ENCODE measurements at regions not wholly inside any gene's neighbourhood (a gene's known extent, or its start where the extent isn't known, plus 50 kb on each side); places are given as distances from the start of the nearest gene placed in this dataset.

DNA sequence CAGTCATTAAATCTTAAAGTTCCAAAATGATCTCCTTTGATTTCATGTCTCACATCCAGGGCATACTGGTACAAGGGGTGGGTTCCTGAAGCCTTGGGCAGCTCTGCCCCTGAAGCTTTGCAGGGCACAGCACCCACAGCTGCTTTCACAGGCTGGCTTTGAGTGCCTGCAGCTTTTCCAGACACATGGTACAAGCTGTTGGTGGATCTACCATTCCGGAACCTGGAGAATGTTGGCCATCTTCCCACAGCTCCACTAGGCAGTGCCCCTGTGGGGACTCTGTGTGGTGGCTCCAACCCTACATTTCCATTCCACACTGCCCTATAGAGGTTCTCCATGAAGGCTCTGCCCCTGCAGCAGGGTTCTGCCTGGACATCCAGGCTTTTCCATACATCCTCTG is 211.1 kb upstream of the THBS1 start:
- H3K4me3 ChIP-seq (ENCODE audit: low read length) = no peak overlapping the region
- no peak for TF ChIP-seq ZNF274 (IDR thresholded peaks at IDR 0.05; ENCODE audit: low read depth, low read length)

DNA sequence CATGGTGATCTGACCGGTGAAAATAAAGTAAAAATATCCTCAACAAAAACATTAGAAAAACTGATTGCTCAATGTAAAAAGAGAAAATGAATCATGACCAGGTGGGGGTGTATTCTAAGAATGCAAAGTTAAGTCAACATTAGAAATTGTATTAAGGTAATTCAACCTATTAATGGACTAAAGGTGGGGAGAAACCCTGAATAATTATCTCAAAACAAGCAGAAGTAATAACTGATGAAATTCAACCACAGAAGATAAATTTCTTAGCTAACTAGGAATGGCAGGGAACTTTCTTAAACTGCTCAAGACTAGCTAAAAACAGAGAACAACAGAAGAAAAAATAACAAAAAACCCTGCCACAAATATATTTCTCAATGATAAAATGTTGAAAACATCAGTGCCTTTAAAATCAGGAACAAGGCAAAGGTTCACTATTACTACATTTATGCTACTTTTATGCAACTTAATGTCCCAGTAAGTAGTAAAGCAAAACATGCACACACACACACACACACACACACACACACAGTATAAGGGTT is 204.4 kb upstream of the THBS1 start:
- no peak for TF ChIP-seq ZNF274 (IDR thresholded peaks at IDR 0.05; ENCODE audit: low read depth, low read length)
- H3K4me3 ChIP-seq (ENCODE audit: low read length) = no peak overlapping the region

DNA sequence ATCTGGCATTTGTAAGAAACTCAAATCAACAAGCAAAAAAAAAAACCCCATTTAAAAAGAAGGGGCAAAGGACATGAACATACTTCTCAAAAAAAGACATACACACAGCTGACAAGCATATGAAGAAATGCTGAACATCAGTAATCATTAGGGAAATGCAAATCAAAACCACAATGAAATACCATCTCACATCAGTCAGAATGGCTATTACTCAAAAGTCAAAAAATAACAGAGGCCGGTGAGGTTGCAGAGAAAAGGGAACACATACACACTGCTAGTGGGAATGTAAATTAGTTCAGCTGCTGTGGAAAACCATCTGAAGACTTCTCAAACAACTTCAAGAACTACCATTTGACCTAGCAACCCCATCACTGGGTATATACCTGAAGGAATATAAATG is 199.4 kb upstream of the THBS1 start:
- TF ChIP-seq ZNF274 (IDR thresholded peaks at IDR 0.05; ENCODE audit: low read depth, low read length) = no peak
- H3K4me3 ChIP-seq (ENCODE audit: low read length) = no peak overlapping the region

DNA sequence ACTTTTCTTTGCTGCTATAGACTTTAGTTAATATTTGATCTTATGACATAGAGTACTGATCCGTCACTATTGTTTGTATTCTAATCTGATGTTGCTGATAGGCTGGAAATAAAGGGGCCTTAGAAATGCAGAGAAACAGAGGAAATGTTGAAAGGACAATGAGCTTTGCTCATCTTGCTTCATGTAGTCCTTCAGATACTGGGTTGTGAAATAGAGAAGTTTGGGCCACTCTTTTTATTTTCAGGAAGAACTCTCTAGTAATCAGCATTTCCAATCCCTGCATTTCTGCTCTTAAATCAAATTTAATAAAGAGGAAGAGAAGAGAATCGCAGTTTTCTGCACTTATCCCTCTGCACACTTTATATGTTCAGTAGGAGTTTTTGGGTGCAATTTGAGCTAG is 192.8 kb upstream of the THBS1 start:
- H3K4me3 ChIP-seq (ENCODE audit: low read length) = no peak overlapping the region
- no peak for TF ChIP-seq ZNF274 (IDR thresholded peaks at IDR 0.05; ENCODE audit: low read depth, low read length)

DNA sequence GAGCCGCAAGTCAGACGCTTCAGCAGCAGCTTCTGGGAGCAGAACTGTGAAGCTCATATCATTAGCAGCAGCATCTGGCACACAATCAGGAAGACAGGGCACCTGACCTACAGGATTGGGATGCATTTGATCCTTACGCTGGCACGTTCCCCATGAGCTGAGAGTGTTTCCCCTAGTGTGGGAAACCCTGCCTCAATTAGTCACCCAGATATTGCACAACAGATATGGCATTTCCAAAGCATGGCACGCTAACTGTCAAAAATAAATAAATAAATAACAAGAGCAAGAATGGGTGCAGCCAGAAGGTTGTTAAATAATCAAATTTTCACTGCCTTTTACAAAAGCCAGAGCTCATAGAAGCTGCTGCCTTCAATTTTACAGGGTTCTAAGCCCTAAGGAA is 189.6 kb upstream of the THBS1 start:
- no peak overlapping the region for H3K4me3 ChIP-seq (ENCODE audit: low read length)
- no peak for TF ChIP-seq ZNF274 (IDR thresholded peaks at IDR 0.05; ENCODE audit: low read depth, low read length)

DNA sequence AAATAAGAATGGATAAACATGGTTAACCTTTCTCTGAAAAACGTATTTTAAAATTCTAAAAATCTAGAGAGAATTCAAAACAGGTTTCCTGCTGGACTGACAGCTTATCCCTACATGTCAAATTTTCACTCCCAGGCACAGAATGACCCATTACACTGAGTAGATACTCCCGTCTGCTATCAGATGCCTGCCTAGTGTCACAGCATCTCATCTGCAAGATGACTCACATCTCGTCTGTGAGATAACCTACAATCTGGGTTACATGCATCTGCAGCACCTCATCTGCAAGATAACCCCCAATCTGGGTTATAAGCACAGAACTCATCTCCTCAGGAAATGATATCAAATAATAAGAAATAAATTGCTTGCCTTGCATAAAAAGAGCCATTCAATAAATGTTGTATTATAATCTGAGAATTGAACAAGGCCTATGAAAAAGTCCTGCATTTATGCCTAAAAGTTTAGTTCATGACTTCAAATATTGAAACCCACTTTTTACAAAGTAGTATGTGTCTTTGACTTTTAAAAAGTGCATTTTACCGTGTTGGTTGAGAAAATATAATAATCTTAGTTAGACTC is 188.3 kb upstream of the THBS1 start:
- TF ChIP-seq ZNF274 (IDR thresholded peaks at IDR 0.05; ENCODE audit: low read depth, low read length) = no peak
- H3K4me3 ChIP-seq (ENCODE audit: low read length) = no peak overlapping the region

DNA sequence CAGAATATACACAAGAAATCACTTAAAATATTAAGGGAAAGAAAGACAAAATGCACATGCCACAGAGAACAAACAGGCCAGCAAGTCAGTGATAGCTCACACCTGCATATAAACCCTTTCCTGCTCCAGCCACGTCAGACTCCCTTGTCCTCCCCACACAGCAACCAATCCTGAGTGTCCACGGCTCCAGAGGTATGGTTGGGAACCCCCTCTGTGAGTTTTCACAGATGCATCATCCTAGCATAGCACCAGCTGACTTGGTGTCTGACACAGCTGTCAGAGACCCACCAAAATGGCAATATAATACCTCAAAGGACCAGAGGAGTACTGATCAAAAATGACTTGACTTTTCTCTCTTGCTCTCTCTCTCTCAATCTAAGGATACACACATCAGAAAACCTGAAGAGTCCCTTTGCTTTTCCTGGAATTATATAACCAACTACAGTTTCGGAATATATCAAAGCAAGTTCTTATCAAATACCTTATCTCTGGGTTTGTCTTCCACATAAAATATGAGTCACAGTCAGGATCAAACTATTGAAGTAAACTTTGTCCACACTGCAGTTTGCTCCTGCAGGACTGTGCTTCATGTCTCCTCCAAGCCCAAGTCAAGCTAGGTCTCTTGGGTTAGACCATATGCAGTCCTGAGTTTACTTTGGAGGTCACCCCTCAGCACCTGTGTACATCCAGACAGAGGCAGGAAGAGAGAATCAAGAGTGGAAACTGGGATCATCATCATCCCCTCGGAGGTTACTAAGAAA is 187.1 kb upstream of the THBS1 start:
- TF ChIP-seq ZNF274 (IDR thresholded peaks at IDR 0.05; ENCODE audit: low read depth, low read length) = no peak
- no peak overlapping the region for H3K4me3 ChIP-seq (ENCODE audit: low read length)

DNA sequence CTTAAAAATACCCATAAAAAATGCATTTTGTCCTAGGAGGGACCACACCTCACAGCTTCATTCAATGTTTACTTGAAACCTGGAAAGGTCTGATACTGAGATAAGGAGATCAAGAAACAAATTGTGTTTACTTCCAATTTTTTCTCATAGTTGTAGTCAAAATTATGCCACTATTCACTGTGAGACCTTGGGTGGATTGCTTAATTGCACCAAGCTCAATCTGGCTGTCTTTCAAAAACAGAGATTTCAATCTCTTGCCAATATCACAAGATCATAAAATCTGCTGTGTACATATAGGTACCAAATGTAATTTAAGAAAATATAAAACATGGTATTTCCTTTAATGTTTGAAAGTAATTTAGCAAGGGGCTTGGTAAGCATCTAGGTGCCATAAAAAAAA is 186.4 kb upstream of the THBS1 start:
- no peak for TF ChIP-seq ZNF274 (IDR thresholded peaks at IDR 0.05; ENCODE audit: low read depth, low read length)
- no peak overlapping the region for H3K4me3 ChIP-seq (ENCODE audit: low read length)

DNA sequence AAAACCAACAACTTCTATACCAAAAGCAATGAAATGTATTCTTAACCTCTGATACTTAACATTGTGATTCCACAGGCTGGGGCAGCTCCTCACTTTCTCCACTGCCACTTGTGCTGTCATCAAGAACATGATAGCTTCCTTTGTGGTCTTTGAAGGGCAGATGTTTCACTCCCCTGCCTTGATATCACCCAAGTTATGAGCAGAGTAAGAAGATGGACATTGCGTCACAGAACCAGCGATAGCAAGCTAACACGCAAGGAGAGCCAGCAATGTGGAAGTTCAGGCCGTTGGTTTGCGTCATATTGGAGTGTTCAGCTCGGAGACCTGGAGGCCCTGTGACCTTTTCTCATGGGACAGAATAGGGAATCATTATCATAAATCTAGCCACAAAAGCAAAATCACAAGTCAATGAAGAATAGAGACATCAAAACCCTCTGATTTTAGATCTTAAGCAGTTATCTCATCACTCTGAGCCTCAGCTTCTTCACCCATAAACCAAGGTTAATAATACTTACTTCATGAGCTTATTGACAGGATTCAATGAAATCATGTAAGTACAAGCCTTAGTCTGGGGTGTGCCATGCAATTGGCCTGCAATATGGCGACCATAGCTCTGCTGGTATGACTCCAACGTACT is 183.8 kb upstream of the THBS1 start:
- H3K4me3 ChIP-seq (ENCODE audit: low read length) = no peak overlapping the region
- TF ChIP-seq ZNF274 (IDR thresholded peaks at IDR 0.05; ENCODE audit: low read depth, low read length) = no peak

DNA sequence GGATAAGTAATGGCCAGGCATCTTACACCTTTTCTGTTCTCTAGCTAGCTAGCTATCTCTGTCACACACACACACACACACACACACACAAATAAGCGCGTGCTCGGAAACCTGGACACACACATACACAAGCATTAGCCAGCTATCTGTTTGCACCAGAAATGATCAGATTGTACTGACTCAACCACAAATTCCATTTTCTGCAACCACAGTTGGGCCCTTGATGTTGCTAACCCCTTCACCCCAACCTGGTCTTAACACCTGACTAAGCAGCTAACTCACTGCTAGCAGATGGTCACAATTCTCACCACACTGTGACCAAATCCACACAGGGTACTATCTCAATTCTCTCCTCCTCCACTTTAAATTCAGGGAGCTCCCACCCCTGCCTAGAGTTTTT is 183.0 kb upstream of the THBS1 start:
- no peak for TF ChIP-seq ZNF274 (IDR thresholded peaks at IDR 0.05; ENCODE audit: low read depth, low read length)
- no peak overlapping the region for H3K4me3 ChIP-seq (ENCODE audit: low read length)

DNA sequence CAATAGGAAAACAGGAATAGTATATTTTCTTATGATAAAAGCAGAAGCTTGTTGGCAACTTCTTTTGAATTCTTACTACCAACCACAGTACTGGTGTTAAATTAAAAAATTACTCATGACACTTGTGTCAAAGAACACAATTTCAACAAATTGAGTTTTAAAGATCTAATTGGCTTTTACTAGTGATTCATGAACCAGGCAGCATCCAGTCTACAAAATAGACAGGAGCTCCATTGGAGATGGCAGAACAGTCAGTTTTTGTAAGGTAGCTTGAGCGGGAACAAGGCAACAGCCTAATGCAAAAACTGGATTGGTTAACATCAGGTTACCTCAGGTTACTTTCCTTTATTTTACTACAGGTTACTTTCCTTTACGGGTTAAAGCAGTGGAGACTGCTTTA is 181.3 kb upstream of the THBS1 start:
- TF ChIP-seq ZNF274 (IDR thresholded peaks at IDR 0.05; ENCODE audit: low read depth, low read length) = no peak
- no peak overlapping the region for H3K4me3 ChIP-seq (ENCODE audit: low read length)

DNA sequence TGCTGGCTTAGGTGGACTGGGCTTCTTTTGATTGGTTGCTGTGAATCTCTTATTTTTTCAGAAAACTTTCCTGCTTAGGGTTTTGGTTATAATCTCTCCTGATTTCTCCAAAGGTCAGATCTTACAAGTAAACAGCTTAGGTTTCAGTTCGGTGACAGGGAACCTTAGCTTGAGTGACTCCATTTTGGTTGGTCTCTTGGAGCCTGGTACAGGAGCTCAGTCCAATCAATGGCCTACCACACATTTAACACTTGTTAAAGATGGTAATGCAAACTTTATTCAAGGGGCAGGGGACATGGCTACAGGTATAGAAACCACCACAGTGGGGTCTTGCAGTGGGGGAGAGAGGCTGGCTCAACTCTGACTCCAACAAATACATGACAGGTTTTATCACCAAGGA is 180.9 kb upstream of the THBS1 start:
- H3K4me3 ChIP-seq (ENCODE audit: low read length) = no peak overlapping the region
- no peak for TF ChIP-seq ZNF274 (IDR thresholded peaks at IDR 0.05; ENCODE audit: low read depth, low read length)

DNA sequence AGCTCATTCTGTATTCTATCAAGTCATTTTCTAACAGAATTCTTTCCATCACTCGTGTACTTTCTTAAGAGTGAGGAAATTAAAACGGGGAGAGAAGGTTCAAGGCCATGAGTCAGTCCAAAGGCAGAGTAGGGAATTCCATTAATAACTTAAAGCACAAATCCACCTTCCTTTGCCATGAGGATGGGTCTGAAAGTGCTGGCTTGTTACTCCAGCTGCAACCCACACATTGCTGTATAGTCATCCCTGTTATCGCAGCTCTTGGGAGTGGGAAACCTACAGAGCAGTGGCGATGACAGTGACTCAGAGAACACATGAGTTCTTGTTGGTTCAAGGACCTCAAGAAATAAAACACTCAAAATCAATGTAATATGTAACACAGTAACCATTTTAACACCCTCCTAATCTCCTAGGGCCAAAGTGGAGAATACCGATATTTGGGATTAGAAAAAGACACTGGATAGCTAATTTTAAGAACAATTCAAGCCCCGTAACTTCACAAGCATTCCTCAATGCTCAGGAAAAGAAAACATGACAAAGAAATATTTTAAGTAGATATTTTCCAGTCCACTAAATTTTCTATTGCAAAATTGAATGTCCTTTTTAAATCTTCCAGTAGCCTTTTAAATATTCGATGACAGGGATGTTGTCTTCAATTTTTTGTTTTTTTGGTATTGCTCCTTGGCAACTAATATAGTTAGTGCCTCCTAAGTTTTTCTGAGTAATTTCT is 179.9 kb upstream of the THBS1 start:
- no peak for TF ChIP-seq ZNF274 (IDR thresholded peaks at IDR 0.05; ENCODE audit: low read depth, low read length)
- H3K4me3 ChIP-seq (ENCODE audit: low read length) = no peak overlapping the region

DNA sequence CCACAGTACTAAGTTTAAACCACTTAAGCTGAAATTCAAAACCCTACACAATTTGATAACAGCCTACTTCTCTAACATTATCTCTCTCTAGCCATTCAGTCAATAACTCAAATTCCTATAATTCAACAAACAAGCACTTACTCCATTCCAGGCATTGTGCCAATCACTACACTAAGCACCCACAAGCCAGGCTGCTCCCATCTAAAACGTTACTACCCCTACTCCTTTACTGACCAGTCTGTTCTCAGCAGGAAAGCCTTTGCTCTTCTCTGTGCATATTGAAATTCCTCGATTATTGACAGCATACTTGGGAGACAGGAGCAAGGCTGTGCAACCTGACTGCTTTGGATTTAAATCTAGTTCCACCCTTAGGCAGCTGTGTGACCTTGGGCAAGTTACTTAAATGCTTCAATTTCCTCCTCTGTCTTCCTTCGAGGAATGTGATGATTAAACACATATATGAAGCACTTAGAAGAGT is 177.2 kb upstream of the THBS1 start:
- H3K4me3 ChIP-seq (ENCODE audit: low read length) = no peak overlapping the region
- no peak for TF ChIP-seq ZNF274 (IDR thresholded peaks at IDR 0.05; ENCODE audit: low read depth, low read length)
